ENCODE measurements at regions not wholly inside any gene's neighbourhood (a gene's known extent, or its start where the extent isn't known, plus 50 kb on each side); places are given as distances from the start of the nearest gene placed in this dataset.

GRCh38 chr6:75546381-75546780 lies 52.8 kb upstream of the FILIP1 start:
- Histone ChIP-seq H3K36me3 (ENCODE audit: control insufficient read depth in 2 of 2, extremely low read depth in 1 of 2, insufficient read depth in 1 of 2, low read length in 1 of 2) (no peaks in the 10 kb centered on the region), H3K4me1 (ENCODE audit: control insufficient read depth in 1 of 2, extremely low read depth in 1 of 2, insufficient read depth in 2 of 2, low read length in 2 of 2) (no peaks in the 10 kb centered on the region), H3K4me3 (ENCODE audit: control insufficient read depth in 1 of 2, extremely low read depth in 1 of 2, low read length in 1 of 2) (no peak overlapping the region), H3K9me3 (no peaks in the 10 kb centered on the region), H3K27ac (ENCODE audit: low read length) (no peak overlapping the region), H3K27me3 (replicated peaks in 1 of 2; ENCODE audit: control insufficient read depth in 2 of 2, extremely low read depth in 1 of 2, insufficient read depth in 2 of 2, low read length in 1 of 2) (peaks cover 0 to 4% of the 10 kb centered on the region in 2 experiments)
- ChIA-PET POLR2A (no interaction called here), CTCF (interaction anchor here in 1 of 2 donors (0.7 to 1.1 kb wide), 7 partner anchors 10 to 1808 kb away, joined by 3 to 8 read pairs (median 4); no protein-coding TSS in a partner anchor)
- no peak for ATAC-seq (replicated peaks in 1 of 4)
- no peak overlapping the region for H3K4me3 Mint-ChIP-seq
- no peaks in the 10 kb centered on the region for H3K4me1 Mint-ChIP-seq
- peaks cover 0 to 1% of the 10 kb centered on the region in 2 donors for H3K27me3 Mint-ChIP-seq
- no peaks in the 10 kb centered on the region for H3K9me3 Mint-ChIP-seq
- no peak overlapping the region for H3K27ac Mint-ChIP-seq
- WGBS (ENCODE audit: insufficient coverage): no CpG with 5 or more reads among the region's 2 CpGs
- no peaks in the 10 kb centered on the region for H3K36me3 Mint-ChIP-seq
- DNase-seq: peak in 1 of 35 experiments; percentile 19

DNA sequence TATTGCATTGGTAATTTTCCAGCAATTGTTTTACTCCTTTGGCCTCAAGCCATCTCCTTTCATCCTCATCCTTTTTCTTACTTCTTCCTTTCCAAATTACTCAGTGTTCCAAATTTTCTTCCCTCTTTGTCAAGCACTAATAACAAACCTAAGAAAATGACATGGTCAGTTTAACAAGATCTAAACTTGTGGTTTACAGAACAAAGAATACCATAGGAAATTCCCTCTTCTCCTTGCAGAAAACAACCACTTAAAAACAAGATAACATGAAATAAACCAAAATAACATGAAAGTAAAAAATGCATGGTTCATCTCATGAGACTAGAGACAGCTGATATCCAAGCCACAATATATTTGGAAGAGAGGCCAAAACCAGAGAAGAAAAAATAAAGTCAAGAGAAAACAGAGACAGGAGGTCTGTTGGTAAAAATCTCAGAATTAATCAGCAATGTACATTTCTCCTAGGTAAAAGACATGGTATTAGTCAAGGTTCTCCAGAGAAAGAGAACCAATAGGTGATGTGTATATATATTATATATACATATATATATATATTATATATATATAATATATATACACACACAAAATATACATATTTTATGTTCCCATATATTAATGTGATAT lies 51.0 kb upstream of the SENP6 start:
- Mint-ChIP-seq H3K27me3 (no peaks in the 10 kb centered on the region), H3K4me3 (no peak overlapping the region), H3K9me3 (no peaks in the 10 kb centered on the region), H3K36me3 (no peaks in the 10 kb centered on the region), H3K4me1 (no peaks in the 10 kb centered on the region), H3K27ac (no peak overlapping the region)
- no peaks in the 10 kb centered on the region for H3K4me1 ChIP-seq (ENCODE audit: control insufficient read depth in 1 of 2, extremely low read depth in 1 of 2, insufficient read depth in 2 of 2, low read length in 2 of 2)
- DNase-seq (no peak), ATAC-seq (replicated peaks in 1 of 4) (no peak)
- H3K36me3 ChIP-seq (ENCODE audit: control insufficient read depth in 2 of 2, extremely low read depth in 1 of 2, insufficient read depth in 1 of 2, low read length in 1 of 2): no peaks in the 10 kb centered on the region
- H3K27ac ChIP-seq (ENCODE audit: low read length): no peak overlapping the region
- ChIA-PET POLR2A (no interaction called here), CTCF (interaction anchor here in 1 of 2 donors (0.7 kb wide), 1 partner anchor 292 kb away, joined by 6 read pairs; no protein-coding TSS in a partner anchor)
- no peak overlapping the region for H3K4me3 ChIP-seq (ENCODE audit: control insufficient read depth in 1 of 2, extremely low read depth in 1 of 2, low read length in 1 of 2)
- H3K27me3 ChIP-seq (replicated peaks in 1 of 2; ENCODE audit: control insufficient read depth in 2 of 2, extremely low read depth in 1 of 2, insufficient read depth in 2 of 2, low read length in 1 of 2): no peaks in the 10 kb centered on the region
- H3K9me3 ChIP-seq: no peaks in the 10 kb centered on the region

GRCh38 chr6:75551367-75551952 lies 50.2 kb upstream of the SENP6 start:
- no peak overlapping the region for H3K27ac Mint-ChIP-seq
- no CpG with 5 or more reads among the region's 2 CpGs for WGBS (ENCODE audit: insufficient coverage)
- POLR2A ChIA-PET: no interaction called here

More at GRCh38 chr6:75551367-75551952, 50.2 kb upstream of the SENP6 start:
- no peak for ATAC-seq (replicated peaks in 1 of 4)
- CTCF ChIA-PET: interaction anchor here in 1 of 2 donors (0.6 to 0.9 kb wide), 3 partner anchors 156 to 254 kb away, joined by 3 to 8 read pairs (median 6); no protein-coding TSS in a partner anchor
- DNase-seq: peak in 1 of 35 experiments; percentile 10
- no peaks in the 10 kb centered on the region for H3K9me3 Mint-ChIP-seq
- no peaks in the 10 kb centered on the region for H3K36me3 ChIP-seq (ENCODE audit: control insufficient read depth in 2 of 2, extremely low read depth in 1 of 2, insufficient read depth in 1 of 2, low read length in 1 of 2)
- H3K4me1 ChIP-seq (ENCODE audit: control insufficient read depth in 1 of 2, extremely low read depth in 1 of 2, insufficient read depth in 2 of 2, low read length in 2 of 2): no peaks in the 10 kb centered on the region
- H3K9me3 ChIP-seq: no peaks in the 10 kb centered on the region
- H3K4me3 ChIP-seq (ENCODE audit: control insufficient read depth in 1 of 2, extremely low read depth in 1 of 2, low read length in 1 of 2): no peak overlapping the region
- H3K27me3 ChIP-seq (replicated peaks in 1 of 2; ENCODE audit: control insufficient read depth in 2 of 2, extremely low read depth in 1 of 2, insufficient read depth in 2 of 2, low read length in 1 of 2): no peaks in the 10 kb centered on the region
- no peaks in the 10 kb centered on the region for H3K27me3 Mint-ChIP-seq
- no peaks in the 10 kb centered on the region for H3K4me1 Mint-ChIP-seq
- H3K27ac ChIP-seq (ENCODE audit: low read length): no peak overlapping the region
- H3K4me3 Mint-ChIP-seq: no peak overlapping the region
- H3K36me3 Mint-ChIP-seq: no peaks in the 10 kb centered on the region

All from T-cell (primary cell).